K562 (cell line): ENCODE measurements at regions not wholly inside any gene's neighbourhood (a gene's known extent, or its start where the extent isn't known, plus 50 kb on each side); places are given as distances from the start of the nearest gene placed in this dataset.
"Not testable (repeated sequence)": the region's sequence is repeated elsewhere in the genome, so short reads cannot be mapped to it uniquely, and the experiment has no call there.

Experiments used
- ATAC-seq: fragments of 200-7000 bp; cut with Tn5 transposase; 3 replicates; pipeline ENCODE4 v1.9.1; 2020; ENCODE audit warnings: moderate library complexity
- BruUV-seq: library from RNA; stranded (reverse); fragments of 400-500 nt; replicated peaks from 2 replicates; lab custom pipeline; 2021; lab: Mats Ljungman, UMichigan
- CTCF ChIA-PET: fragments of 300-600 bp; formaldehyde crosslinking; extraction: SDS; loops from one replicate; lab custom pipeline; 2021; ENCODE audit warnings: low intra/inter-chr PET ratio; lab: Yijun Ruan, JAX
- POLR2A ChIA-PET: fragments of 300-600, 350-650 bp; sonication (Branson Sonifier 250); formaldehyde crosslinking; extraction: SDS; loops from one replicate; lab custom pipeline; 2021; ENCODE audit warnings: antibody characterized with exemption, inconsistent platforms; lab: Yijun Ruan, JAX
- DNase-seq, 4 experiments: peaks; one replicate each; pipeline versions ENCODE4 v3.0.0 to v3.0.0-alpha.2; 2011 to 2018; ENCODE audit warnings: low spot score in 3 of 4, mixed read lengths in 3 of 4; ENCODE audit errors: extremely low read depth in 1 of 4
- FAIRE-seq: peaks from 2 replicates; lab custom pipeline; 2011; peaks lifted over from hg19 to GRCh38; lab: Jason Lieb, UNC
- H2AFZ ChIP-seq: 2 replicates; pipeline ENCODE4 v1.6.0; 2011; ENCODE audit warnings: low read depth, low read length, control low read depth, inconsistent platforms
- H3K27ac ChIP-seq: fragments of 200-600 bp; 3 replicates; pipeline ENCODE4 v1.8.0; 2011; ENCODE audit warnings: low read depth, mild to moderate bottlenecking, control low read depth, inconsistent platforms, low read length, moderate library complexity, mixed read lengths; ENCODE audit errors: extremely low read depth
- H3K27me3 ChIP-seq, 2 experiments: fragments of 300-600 bp in 1 of 2; 2 replicates in 1 of 2; 3 replicates in 1 of 2; pipeline versions ENCODE4 v1.6.0 to v1.8.0; 2011; ENCODE audit warnings: inconsistent platforms in 2 of 2, low read length in 2 of 2, mild to moderate bottlenecking in 1 of 2, mixed read lengths in 1 of 2, moderate library complexity in 1 of 2; ENCODE audit not compliant: control insufficient read depth in 2 of 2, insufficient read depth in 2 of 2
- H3K36me3 ChIP-seq: fragments of 300-600 bp; 3 replicates; pipeline ENCODE4 v1.8.0; 2011; ENCODE audit warnings: mild to moderate bottlenecking, low read length, inconsistent platforms; ENCODE audit not compliant: control insufficient read depth, insufficient read depth
- H3K4me1 ChIP-seq, 2 experiments: fragments of 200-600 bp in 1 of 2; replicated peaks in 1 of 2; 2 replicates in 1 of 2; 3 replicates in 1 of 2; pipeline versions ENCODE4 v1.5.1 to v1.8.0; 2011; ENCODE audit warnings: inconsistent platforms in 2 of 2, low read length in 2 of 2, mild to moderate bottlenecking in 1 of 2, mixed read lengths in 1 of 2, moderate library complexity in 1 of 2; ENCODE audit not compliant: control insufficient read depth in 2 of 2, insufficient read depth in 2 of 2
- H3K4me2 ChIP-seq: 2 replicates; pipeline ENCODE4 v1.6.1; 2011; ENCODE audit warnings: low read length, control low read depth, inconsistent platforms, mixed read lengths; ENCODE audit not compliant: insufficient read depth
- H3K4me3 ChIP-seq: fragments of 200-600 bp; sonication (generic), shearing (Covaris generic); 2 replicates; pipeline ENCODE4 v1.5.1; 2016; ENCODE audit warnings: control low read depth, inconsistent platforms
- H3K79me2 ChIP-seq: fragments of 200-600 bp; 3 replicates; pipeline ENCODE4 v1.8.0; 2011; ENCODE audit warnings: low read length, inconsistent platforms; ENCODE audit not compliant: control insufficient read depth, insufficient read depth
- H3K9ac ChIP-seq, 2 experiments: 2 replicates each; pipeline versions ENCODE4 v1.6.0 to v1.6.1; 2011; ENCODE audit warnings: low read depth in 2 of 2, low read length in 2 of 2, control low read depth in 1 of 2, inconsistent platforms in 1 of 2, mild to moderate bottlenecking in 1 of 2, mixed read lengths in 1 of 2; ENCODE audit not compliant: insufficient read depth in 1 of 2
- H3K9me1 ChIP-seq: one replicate; pipeline ENCODE4 v1.6.0; 2011; ENCODE audit warnings: inconsistent platforms, mild to moderate bottlenecking, low read length, moderate library complexity; ENCODE audit not compliant: control insufficient read depth, insufficient read depth
- H3K9me3 ChIP-seq: replicated peaks from 2 replicates; pipeline ENCODE4 v1.5.1; 2011; ENCODE audit warnings: low read depth, low read length, inconsistent platforms; ENCODE audit not compliant: control insufficient read depth, insufficient read depth
- H4K20me1 ChIP-seq: replicated peaks from 2 replicates; pipeline ENCODE4 v1.6.1; 2011; ENCODE audit warnings: low read length, inconsistent platforms, mixed read lengths; ENCODE audit not compliant: control insufficient read depth, insufficient read depth
- ADNP ChIP-seq: fragments of 200-800 bp; sonication (Bioruptor generic); IDR thresholded peaks from 2 replicates; pipeline ENCODE4 v1.6.1; 2016; ENCODE audit warnings: missing genetic modification characterization, missing compliant biosample characterization
- COPS2 ChIP-seq: fragments of 450-650 bp; conservative IDR thresholded peaks from 2 replicates; pipeline ENCODE4 v1.6.1; 2016; ENCODE audit warnings: mild to moderate bottlenecking, moderate library complexity
- DACH1 ChIP-seq: fragments of 450-650 bp; IDR thresholded peaks from 2 replicates; pipeline ENCODE4 v1.6.1; 2018; ENCODE audit not compliant: partially characterized antibody
- E2F5 ChIP-seq: sonication (generic); formaldehyde crosslinking; IDR thresholded peaks from 2 replicates; pipeline ENCODE4 v1.8.0; 2022; ENCODE audit warnings: mild to moderate bottlenecking, missing genetic modification reagents
- FOXK2 ChIP-seq, 2 experiments: fragments of 450-650 bp; IDR thresholded peaks in 1 of 2; conservative IDR thresholded peaks in 1 of 2; 2 replicates each; pipeline ENCODE4 v1.6.1; 2016; ENCODE audit warnings: low read depth in 2 of 2, mild to moderate bottlenecking in 1 of 2
- ZNF239 ChIP-seq: fragments of 250-450 bp; sonication (Bioruptor Pico); IDR thresholded peaks from 2 replicates; pipeline ENCODE4 v1.4.0; 2020; ENCODE audit warnings: mild to moderate bottlenecking
- WGBS: fragments of 100-300 bp; shearing (Covaris generic); methylation state at CpG from one replicate; pipeline ENCODE4 v1.1.6; 2016; ENCODE audit warnings: low coverage, mixed read lengths; ENCODE audit not compliant: insufficient coverage; ENCODE audit errors: missing lambda C conversion rate; 5-methylcytosine and 5-hydroxymethylcytosine counted together
- in situ Hi-C: fragments of 300-500 bp; cut with MboI; formaldehyde crosslinking; loops from 4 replicates; pipeline ENCODE4 v1.15.0; 2018; ENCODE audit warnings: inconsistent platforms, mixed read lengths
- intact Hi-C: fragments of 100-400 bp; cut with micrococcal nuclease; formaldehyde crosslinking; loops from 2 replicates; pipeline ENCODE4 v1.14.2; 2022

GRCh38 chr7:114175125-114175524 lies 239.5 kb upstream of the FOXP2 start (continued):
- TF ChIP-seq FOXK2 (conservative IDR thresholded peaks at IDR 0.05 in 1 of 2, IDR thresholded peaks at IDR 0.05 in 1 of 2; ENCODE audit: low read depth in 2 of 2) (no peak), ZNF239 (CRISPR knock-in tag) (no peak), DACH1 (no peak), COPS2 (no peak), E2F5 (CRISPR knock-in tag) (no peak)

GRCh38 chr7:114173170-114173890 lies 241.3 kb upstream of the FOXP2 start:
- ATAC-seq (no peak), FAIRE-seq (no peak), DNase-seq (no peak)
- Histone ChIP-seq H3K4me1 (no peaks in the 10 kb centered on the region), H3K27me3 (no peaks in the 10 kb centered on the region), H3K9me3 (no peaks in the 10 kb centered on the region), H3K4me3 (no peak overlapping the region), H3K36me3 (no peaks in the 10 kb centered on the region), H3K79me2 (no peaks in the 10 kb centered on the region), H3K9ac (no peak overlapping the region), H3K27ac (no peak overlapping the region), H2AFZ (no peak overlapping the region), H3K9me1 (no peaks in the 10 kb centered on the region), H3K4me2 (no peak overlapping the region), H4K20me1 (no peaks in the 10 kb centered on the region)
- intact Hi-C loops, result no loop called here
- BruUV-seq, result no TSS peak
- 1% methylated on average over 3 of the region's 3 CpGs for WGBS
- in situ Hi-C loops, result no loop called here
- CTCF ChIA-PET, result interaction anchor here (0.6 kb wide), 1 partner anchor 1416 kb away, joined by 3 read pairs; no protein-coding TSS in a partner anchor
- TF ChIP-seq ADNP (tag), result no peak
- POLR2A ChIA-PET, result interaction anchor here (0.7 kb wide), 1 partner anchor 1384 kb away, joined by 3 read pairs; no protein-coding TSS in a partner anchor

- in situ Hi-C loops, H3K79me2 ChIP-seq, intact Hi-C loops, H3K27ac ChIP-seq, H3K9me1 ChIP-seq, H4K20me1 ChIP-seq, H3K4me2 ChIP-seq, H3K9ac ChIP-seq, BruUV-seq, H3K4me1 ChIP-seq, H3K36me3 ChIP-seq, H3K4me3 ChIP-seq, FAIRE-seq, DNase-seq, POLR2A ChIA-PET, H2AFZ ChIP-seq, CTCF ChIA-PET, H3K9me3 ChIP-seq, H3K27me3 ChIP-seq, ATAC-seq: not testable (repeated sequence)
- 0% methylated on average over 2 of the region's 2 CpGs for WGBS
These were observed 245.2 kb upstream of the FOXP2 start for GRCh38 chr7:114169389-114169788.
